ENCODE measurements at regions not wholly inside any gene's neighbourhood (a gene's known extent, or its start where the extent isn't known, plus 50 kb on each side); places are given as distances from the start of the nearest gene placed in this dataset.

GRCh38 chr12:115657081-115658013, 620.1 kb downstream of the MED13L start:
- peaks cover 7% of the 10 kb centered on the region for H3K27me3 ChIP-seq
- H3K4me3 ChIP-seq (ENCODE audit: low read depth in 1 of 2, low read length in 1 of 2) = no peak overlapping the region
- no peak for TF ChIP-seq CTCF (IDR thresholded peaks at IDR 0.05)
- no peaks in the 10 kb centered on the region for H3K9me3 ChIP-seq
- no peaks in the 10 kb centered on the region for H3K4me1 ChIP-seq (ENCODE audit: control insufficient read depth in 1 of 2, insufficient read depth in 1 of 2, low read depth in 1 of 2, low read length in 1 of 2)
- H3K36me3 ChIP-seq = no peaks in the 10 kb centered on the region
- H3K27ac ChIP-seq = no peak overlapping the region

- H3K27ac ChIP-seq = no peak overlapping the region
- no peaks in the 10 kb centered on the region for H3K36me3 ChIP-seq
- no peaks in the 10 kb centered on the region for H3K9me3 ChIP-seq
- no peaks in the 10 kb centered on the region for H3K27me3 ChIP-seq
- no peak overlapping the region for H3K4me3 ChIP-seq (ENCODE audit: low read depth in 1 of 2, low read length in 1 of 2)
- TF ChIP-seq CTCF (IDR thresholded peaks at IDR 0.05) = no peak
- H3K4me1 ChIP-seq (ENCODE audit: control insufficient read depth in 1 of 2, insufficient read depth in 1 of 2, low read depth in 1 of 2, low read length in 1 of 2) = no peaks in the 10 kb centered on the region
Observed at GRCh38 chr12:115650026-115650425, 627.5 kb downstream of the MED13L start.

- no peaks in the 10 kb centered on the region for H3K27me3 ChIP-seq
- no peaks in the 10 kb centered on the region for H3K4me1 ChIP-seq (ENCODE audit: control insufficient read depth in 1 of 2, insufficient read depth in 1 of 2, low read depth in 1 of 2, low read length in 1 of 2)
- no peaks in the 10 kb centered on the region for H3K36me3 ChIP-seq
- no peak for TF ChIP-seq CTCF (IDR thresholded peaks at IDR 0.05)
- no peaks in the 10 kb centered on the region for H3K9me3 ChIP-seq
- no peak overlapping the region for H3K4me3 ChIP-seq (ENCODE audit: low read depth in 1 of 2, low read length in 1 of 2)
- no peak overlapping the region for H3K27ac ChIP-seq
Observed at GRCh38 chr12:115648463-115648862, 629.0 kb downstream of the MED13L start.

- H3K9me3 ChIP-seq = no peaks in the 10 kb centered on the region
- H3K4me3 ChIP-seq (ENCODE audit: low read depth in 1 of 2, low read length in 1 of 2) = no peak overlapping the region
- no peaks in the 10 kb centered on the region for H3K36me3 ChIP-seq
- no peaks in the 10 kb centered on the region for H3K4me1 ChIP-seq (ENCODE audit: control insufficient read depth in 1 of 2, insufficient read depth in 1 of 2, low read depth in 1 of 2, low read length in 1 of 2)
- no peak overlapping the region for H3K27ac ChIP-seq
- no peaks in the 10 kb centered on the region for H3K27me3 ChIP-seq
- TF ChIP-seq CTCF (IDR thresholded peaks at IDR 0.05) = no peak
Observed at GRCh38 chr12:115646210-115646609, 631.3 kb downstream of the MED13L start.

- TF ChIP-seq CTCF (IDR thresholded peaks at IDR 0.05) = no peak
- H3K27ac ChIP-seq = no peak overlapping the region
Observed at GRCh38 chr12:115640929-115641328, 636.6 kb downstream of the MED13L start.

More at GRCh38 chr12:115640929-115641328, 636.6 kb downstream of the MED13L start:
- Histone ChIP-seq H3K27me3 (peaks cover 15% of the 10 kb centered on the region), H3K4me3 (ENCODE audit: low read depth in 1 of 2, low read length in 1 of 2) (no peak overlapping the region), H3K36me3 (no peaks in the 10 kb centered on the region), H3K9me3 (no peaks in the 10 kb centered on the region), H3K4me1 (ENCODE audit: control insufficient read depth in 1 of 2, insufficient read depth in 1 of 2, low read depth in 1 of 2, low read length in 1 of 2) (no peaks in the 10 kb centered on the region)
